Left forelimb (tissue), 1 donor: ENCODE measurements at regions not wholly inside any gene's neighbourhood (a gene's known extent, or its start where the extent isn't known, plus 50 kb on each side); places are given as distances from the start of the nearest gene placed in this dataset.

Experiments
- DNase-seq: peaks from one replicate; pipeline ENCODE4 v3.0.0-alpha.2; 2018; ENCODE audit warnings: low spot score

- no peak for DNase-seq
Measured at GRCh38 chr4:175127314-175127713, 209.2 kb downstream of the ADAM29 start.

GRCh38 chr4:175129797-175130196 is 211.6 kb downstream of the ADAM29 start:
- no peak for DNase-seq

- DNase-seq = no peak
Measured at GRCh38 chr4:175139205-175139604, 221.0 kb downstream of the ADAM29 start.

GRCh38 chr4:175143116-175143515 is 225.0 kb downstream of the ADAM29 start:
- no peak for DNase-seq

- no peak for DNase-seq
Measured at GRCh38 chr4:175146799-175147198, 228.6 kb downstream of the ADAM29 start.

- DNase-seq = no peak
Measured at GRCh38 chr4:175147233-175147632, 229.1 kb downstream of the ADAM29 start.

GRCh38 chr4:175166020-175166419 is 247.9 kb downstream of the ADAM29 start:
- no peak for DNase-seq

GRCh38 chr4:175176710-175177109 is 258.6 kb downstream of the ADAM29 start:
- DNase-seq = no peak

- no peak for DNase-seq
Measured at GRCh38 chr4:175190654-175191053, 272.5 kb downstream of the ADAM29 start.

- DNase-seq = no peak
Measured at GRCh38 chr4:175198056-175198455, 279.9 kb downstream of the ADAM29 start.

GRCh38 chr4:175215208-175215607 is 297.1 kb downstream of the ADAM29 start:
- no peak for DNase-seq

- no peak for DNase-seq
Measured at GRCh38 chr4:175215657-175216056, 297.5 kb downstream of the ADAM29 start.

- no peak for DNase-seq
Measured at GRCh38 chr4:175229154-175229553, 311.0 kb downstream of the ADAM29 start.

- no peak for DNase-seq
Measured at GRCh38 chr4:175234162-175234561, 316.0 kb downstream of the ADAM29 start.

- DNase-seq = no peak
Measured at GRCh38 chr4:175238827-175239517, 320.8 kb downstream of the ADAM29 start.

- DNase-seq = no peak
Measured at GRCh38 chr4:175246941-175247340, 328.8 kb downstream of the ADAM29 start.

- DNase-seq = no peak
Measured at GRCh38 chr4:175252642-175253041, 334.5 kb downstream of the ADAM29 start.

- no peak for DNase-seq
Measured at GRCh38 chr4:175253184-175253902, 335.2 kb downstream of the ADAM29 start.

GRCh38 chr4:175263537-175263936 is 345.4 kb downstream of the ADAM29 start:
- no peak for DNase-seq

GRCh38 chr4:175271010-175271630 is 353.0 kb downstream of the ADAM29 start:
- DNase-seq = no peak

- DNase-seq = no peak
Measured at GRCh38 chr4:175273995-175274753, 356.0 kb downstream of the ADAM29 start.

GRCh38 chr4:175277816-175278215 is 359.7 kb downstream of the ADAM29 start:
- DNase-seq = no peak
